WTC11 (cell line): ENCODE measurements at regions not wholly inside any gene's neighbourhood (a gene's known extent, or its start where the extent isn't known, plus 50 kb on each side); places are given as distances from the start of the nearest gene placed in this dataset.

ENCODE experiments used
- ESRRA ChIP-seq: sonication (generic); formaldehyde crosslinking; IDR thresholded peaks from 2 replicates; pipeline ENCODE4 v1.8.1; 2022; ENCODE audit warnings: mild to moderate bottlenecking, missing genetic modification reagents, borderline replicate concordance
- TF ChIP-seq, protein P1 (sequence below): fragments of 200-600 bp; IDR thresholded peaks from 2 replicates; pipeline ENCODE4 v1.8.0; 2022; ENCODE audit warnings: antibody characterized with exemption
- TF ChIP-seq, protein P2 (sequence below): sonication (generic); formaldehyde crosslinking; conservative IDR thresholded peaks from 2 replicates; pipeline ENCODE4 v1.8.1; 2022; ENCODE audit warnings: mild to moderate bottlenecking, missing genetic modification reagents

DNA sequence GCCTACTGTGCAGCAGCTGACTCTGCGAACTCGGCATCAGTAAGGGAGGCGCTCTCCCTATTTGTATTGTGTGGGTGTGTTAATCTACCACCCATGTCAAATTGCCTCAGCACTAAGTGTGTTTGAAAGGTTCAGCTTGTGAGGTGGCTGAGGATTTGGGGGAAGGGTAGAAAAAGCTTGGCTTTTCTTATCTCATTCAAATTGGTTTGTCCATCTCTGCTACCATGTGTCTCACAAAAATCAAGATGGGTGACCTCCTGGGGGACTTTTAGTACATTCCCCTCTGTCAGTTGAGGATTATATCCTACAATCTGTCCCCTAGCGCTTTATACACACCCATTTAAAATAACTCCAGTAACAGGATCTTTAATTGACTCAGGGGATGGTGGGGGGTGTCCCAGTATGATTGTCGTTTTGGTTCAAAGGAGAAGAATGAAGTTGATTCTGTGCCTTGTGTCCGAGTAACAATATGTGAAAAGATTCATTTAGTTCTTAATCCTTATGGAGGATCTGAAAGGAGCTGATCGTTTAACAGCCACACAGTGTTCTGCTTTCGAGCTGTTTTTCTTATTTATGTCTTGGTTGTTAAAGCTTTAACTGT, 609.6 kb downstream of the PKHD1 start:
- TF ChIP-seq, protein P1, sequence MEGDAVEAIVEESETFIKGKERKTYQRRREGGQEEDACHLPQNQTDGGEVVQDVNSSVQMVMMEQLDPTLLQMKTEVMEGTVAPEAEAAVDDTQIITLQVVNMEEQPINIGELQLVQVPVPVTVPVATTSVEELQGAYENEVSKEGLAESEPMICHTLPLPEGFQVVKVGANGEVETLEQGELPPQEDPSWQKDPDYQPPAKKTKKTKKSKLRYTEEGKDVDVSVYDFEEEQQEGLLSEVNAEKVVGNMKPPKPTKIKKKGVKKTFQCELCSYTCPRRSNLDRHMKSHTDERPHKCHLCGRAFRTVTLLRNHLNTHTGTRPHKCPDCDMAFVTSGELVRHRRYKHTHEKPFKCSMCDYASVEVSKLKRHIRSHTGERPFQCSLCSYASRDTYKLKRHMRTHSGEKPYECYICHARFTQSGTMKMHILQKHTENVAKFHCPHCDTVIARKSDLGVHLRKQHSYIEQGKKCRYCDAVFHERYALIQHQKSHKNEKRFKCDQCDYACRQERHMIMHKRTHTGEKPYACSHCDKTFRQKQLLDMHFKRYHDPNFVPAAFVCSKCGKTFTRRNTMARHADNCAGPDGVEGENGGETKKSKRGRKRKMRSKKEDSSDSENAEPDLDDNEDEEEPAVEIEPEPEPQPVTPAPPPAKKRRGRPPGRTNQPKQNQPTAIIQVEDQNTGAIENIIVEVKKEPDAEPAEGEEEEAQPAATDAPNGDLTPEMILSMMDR: no peak
- TF ChIP-seq ESRRA (CRISPR knock-in tag): no peak
- TF ChIP-seq, protein P2, sequence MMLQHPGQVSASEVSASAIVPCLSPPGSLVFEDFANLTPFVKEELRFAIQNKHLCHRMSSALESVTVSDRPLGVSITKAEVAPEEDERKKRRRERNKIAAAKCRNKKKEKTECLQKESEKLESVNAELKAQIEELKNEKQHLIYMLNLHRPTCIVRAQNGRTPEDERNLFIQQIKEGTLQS (CRISPR knock-in tag): no peak
